IPS-NIHi11 (cell line): ENCODE measurements at regions not wholly inside any gene's neighbourhood (a gene's known extent, or its start where the extent isn't known, plus 50 kb on each side); places are given as distances from the start of the nearest gene placed in this dataset.
A peak's percentile ranks its signal among the peaks of the same experiment; 100 is the strongest.
"Not testable (repeated sequence)": the region's sequence is repeated elsewhere in the genome, so short reads cannot be mapped to it uniquely, and the experiment has no call there.

ENCODE experiments used
- DNase-seq: peaks from one replicate; pipeline ENCODE4 v3.0.0; 2012; ENCODE audit warnings: mixed read lengths, low spot score

GRCh38 chr9:21533597-21533996 is 51.5 kb upstream of the IFNE start:
- no peak for DNase-seq

- DNase-seq: no peak
These were observed 53.3 kb upstream of the IFNE start for GRCh38 chr9:21535396-21535795.

GRCh38 chr9:21542787-21543186 is 60.7 kb upstream of the IFNE start:
- DNase-seq: no peak

- no peak for DNase-seq
These were observed 61.1 kb upstream of the IFNE start for GRCh38 chr9:21543187-21543586.

GRCh38 chr9:21543816-21544215 is 61.7 kb upstream of the IFNE start:
- DNase-seq: not testable (repeated sequence)

GRCh38 chr9:21546949-21547348 is 64.8 kb upstream of the IFNE start:
- DNase-seq: no peak

GRCh38 chr9:21549251-21549765 is 67.2 kb upstream of the IFNE start:
- DNase-seq: no peak

DNA sequence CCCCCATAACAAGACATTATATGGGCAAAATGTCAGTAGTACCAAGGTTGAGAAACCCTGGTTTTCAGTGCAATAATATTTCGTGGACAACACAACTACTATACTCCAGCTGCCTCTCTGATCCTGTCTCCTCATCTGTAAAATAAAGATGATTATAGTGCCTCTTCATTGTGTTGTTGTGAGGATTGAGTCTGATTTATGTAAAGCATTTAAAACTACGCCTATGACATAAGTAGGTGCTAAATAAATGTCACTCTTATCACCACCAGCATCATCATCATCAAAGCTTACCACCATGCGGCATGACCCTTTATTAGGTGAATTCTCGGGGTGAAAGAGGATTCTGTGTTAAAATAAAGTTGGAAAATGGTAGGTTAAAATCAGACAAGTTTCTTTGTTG is 67.8 kb upstream of the IFNE start:
- DNase-seq: no peak

GRCh38 chr9:21550392-21550791 is 68.3 kb upstream of the IFNE start:
- DNase-seq: no peak

DNA sequence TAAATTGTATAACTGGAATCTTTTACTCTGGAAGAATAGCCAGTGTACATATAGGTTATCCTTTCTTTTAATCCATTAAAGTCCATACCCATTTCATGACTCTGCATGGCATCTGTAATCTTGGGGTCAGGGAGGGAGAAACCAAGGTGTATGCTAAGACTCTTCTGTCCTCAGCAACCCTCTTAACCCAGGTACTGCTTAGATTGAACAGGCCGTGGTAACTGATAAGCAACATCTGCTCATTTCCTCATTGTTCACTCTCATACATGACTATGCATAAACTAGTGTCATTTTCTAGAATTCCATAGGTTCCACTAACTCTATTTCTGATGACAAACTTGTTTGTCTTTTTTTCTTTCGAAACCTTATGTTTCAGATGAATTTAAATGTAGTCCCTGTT is 69.3 kb upstream of the IFNE start:
- no peak for DNase-seq

GRCh38 chr9:21552244-21553170 is 70.4 kb upstream of the IFNE start:
- DNase-seq: no peak

- DNase-seq: no peak
These were observed 71.3 kb upstream of the IFNE start for GRCh38 chr9:21553441-21553840.

GRCh38 chr9:21554813-21555212 is 72.7 kb upstream of the IFNE start:
- no peak for DNase-seq

DNA sequence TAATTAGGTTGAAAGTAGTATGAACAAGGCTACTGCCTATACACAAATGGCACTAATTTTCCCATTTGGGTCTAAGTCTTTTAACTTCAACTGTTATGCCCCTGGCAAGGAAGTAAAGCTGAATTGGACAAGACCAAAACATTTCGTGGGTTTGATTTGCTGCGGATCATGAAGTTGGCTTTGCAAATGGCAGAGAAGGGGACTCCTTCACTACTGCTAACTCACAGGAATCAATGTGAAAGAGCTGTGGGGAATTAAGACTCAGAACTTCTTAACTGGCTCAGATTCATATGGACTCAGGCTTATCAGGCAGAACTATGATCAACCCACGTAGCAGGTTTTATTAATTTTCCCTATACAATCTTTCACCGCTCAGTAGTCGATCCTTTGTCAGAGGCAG is 73.8 kb upstream of the IFNE start:
- no peak for DNase-seq

DNA sequence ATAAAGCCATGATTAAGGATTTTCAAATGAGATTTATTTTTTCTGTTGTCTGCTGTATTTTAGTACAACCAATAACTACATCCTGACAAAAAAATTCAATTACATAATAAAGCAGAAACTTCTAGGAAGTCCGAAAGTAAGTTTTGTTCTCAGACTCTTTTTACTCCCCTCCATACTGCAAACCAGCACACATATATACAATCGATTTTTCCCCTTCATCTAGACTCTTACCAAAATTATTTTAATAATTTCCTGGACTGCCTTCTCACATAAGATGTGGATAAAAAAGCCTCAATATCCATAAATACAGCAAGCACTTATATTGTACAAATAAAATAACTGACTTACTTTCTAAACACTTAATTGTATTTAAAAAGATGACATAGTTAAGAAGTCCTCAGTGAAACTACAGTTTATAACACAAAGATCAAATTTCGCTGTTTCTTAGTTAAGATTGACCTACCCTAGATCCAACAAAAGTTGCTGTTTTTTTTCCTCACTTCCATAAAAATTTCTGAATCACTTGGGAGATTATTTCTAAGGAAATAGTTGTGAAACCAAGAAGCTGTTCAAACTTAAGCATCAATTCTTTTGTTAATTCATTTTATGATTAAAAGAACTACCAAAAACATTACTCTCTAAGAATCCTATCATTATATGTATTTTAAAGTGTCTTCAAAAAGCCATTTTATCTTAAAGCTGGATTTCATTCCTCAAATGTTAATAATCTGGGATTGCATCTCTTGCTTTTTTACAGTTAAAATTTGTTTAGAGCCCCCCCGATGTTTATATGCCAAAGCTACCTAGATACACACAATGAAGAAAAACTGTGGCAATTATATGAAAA is 74.7 kb upstream of the IFNE start:
- no peak for DNase-seq

DNA sequence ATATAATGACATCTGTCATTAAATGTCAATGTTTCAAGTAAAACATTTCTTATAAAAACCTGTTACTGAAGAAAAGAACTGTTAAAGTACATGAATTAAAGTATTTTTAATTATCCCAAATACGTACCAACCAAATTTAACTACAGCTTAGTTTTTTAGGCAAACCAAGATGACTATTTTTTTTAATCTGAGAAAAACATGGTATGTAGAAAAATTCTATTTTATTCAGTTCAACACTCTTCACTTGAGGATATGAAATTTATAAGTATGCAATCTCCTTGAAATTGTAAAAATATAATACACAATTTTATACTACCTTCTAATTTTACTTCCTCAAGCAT is 75.3 kb upstream of the IFNE start:
- no peak for DNase-seq

GRCh38 chr9:21558079-21558478 is 76.0 kb upstream of the IFNE start:
- no peak for DNase-seq

DNA sequence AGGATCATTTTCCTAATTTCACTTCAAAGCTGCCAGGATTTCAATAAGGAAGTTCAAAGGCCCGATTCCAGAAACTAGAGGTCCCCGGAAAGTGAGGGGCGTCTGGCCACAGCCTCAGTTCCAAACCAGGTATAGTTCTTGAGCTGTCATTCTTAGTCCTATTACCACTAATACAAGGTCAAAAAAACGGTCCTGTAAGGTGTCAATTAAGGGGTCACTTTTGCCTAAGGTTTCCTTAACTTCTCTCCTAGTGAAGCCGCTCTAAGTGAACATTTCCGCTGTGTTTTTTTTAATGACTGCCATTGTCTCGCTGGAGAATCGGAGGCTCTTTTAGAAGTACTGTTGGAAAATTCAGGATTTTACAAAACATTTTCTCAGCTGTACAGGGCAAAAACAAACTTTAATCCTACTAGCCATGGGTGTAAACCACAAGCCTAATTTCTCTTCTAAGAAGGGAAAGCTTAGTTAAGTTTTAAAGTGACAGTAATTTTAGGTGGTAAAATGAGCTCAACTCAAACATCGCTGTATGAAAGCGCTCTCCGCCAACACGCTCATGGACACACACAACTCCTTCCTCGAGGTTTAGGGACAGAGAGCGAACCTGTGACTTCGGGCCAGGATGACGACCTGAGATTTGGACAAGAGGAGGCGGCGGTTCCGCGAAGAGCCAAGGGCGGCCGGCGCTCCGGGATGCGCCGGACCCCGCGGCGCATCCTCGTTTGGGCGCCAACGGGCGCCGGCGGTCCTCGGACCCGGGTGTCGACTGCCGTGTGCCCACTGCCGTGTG is 76.7 kb upstream of the IFNE start:
- no peak for DNase-seq

GRCh38 chr9:21559402-21560280 is 77.5 kb upstream of the IFNE start:
- DNase-seq: peak; percentile 90

- no peak for DNase-seq
These were observed 78.2 kb upstream of the IFNE start for GRCh38 chr9:21560281-21560745.

GRCh38 chr9:21561502-21561901 is 79.4 kb upstream of the IFNE start:
- DNase-seq: no peak
